ENCODE measurements at regions not wholly inside any gene's neighbourhood (a gene's known extent, or its start where the extent isn't known, plus 50 kb on each side); places are given as distances from the start of the nearest gene placed in this dataset.

DNA sequence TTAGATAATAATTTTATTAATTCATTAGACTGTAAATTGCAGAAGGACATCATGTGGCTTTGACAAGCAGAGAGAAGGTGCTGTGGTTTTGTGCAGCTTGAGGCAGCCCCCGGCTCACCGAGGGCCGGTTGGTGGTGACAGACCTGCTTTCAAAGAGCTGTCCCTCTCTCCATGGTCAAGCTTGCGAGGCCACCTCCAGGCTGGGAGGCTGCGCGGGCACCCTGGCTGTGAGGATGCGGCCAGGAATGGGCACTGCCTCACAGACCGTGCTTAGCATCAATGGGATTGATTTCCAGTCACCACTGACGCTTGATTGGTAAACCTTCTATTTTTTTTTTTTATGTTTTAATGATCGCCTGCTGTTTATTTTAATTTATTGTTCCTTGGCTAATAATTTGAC is 690.9 kb downstream of the GALR1 start:
- no peak for DNase-seq

DNA sequence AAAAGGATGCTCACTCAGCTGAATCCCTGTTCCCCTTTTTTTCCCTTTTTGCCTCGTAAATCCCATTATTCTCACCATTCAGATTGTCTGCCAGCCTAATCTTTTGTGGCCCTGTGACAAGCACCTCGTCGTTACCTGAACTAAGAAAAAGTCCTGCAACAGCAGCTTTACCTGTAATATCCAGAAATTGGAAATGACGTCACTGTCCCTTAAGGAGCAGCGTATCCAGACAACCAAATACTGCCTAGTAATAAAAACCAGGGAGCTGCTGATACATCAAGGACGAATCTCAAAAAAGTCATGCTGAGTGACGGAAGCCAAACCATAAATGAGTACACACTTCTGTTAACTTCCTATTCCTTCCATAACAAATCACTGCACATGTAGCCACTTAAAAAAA is 694.9 kb downstream of the GALR1 start:
- DNase-seq, result no peak

DNA sequence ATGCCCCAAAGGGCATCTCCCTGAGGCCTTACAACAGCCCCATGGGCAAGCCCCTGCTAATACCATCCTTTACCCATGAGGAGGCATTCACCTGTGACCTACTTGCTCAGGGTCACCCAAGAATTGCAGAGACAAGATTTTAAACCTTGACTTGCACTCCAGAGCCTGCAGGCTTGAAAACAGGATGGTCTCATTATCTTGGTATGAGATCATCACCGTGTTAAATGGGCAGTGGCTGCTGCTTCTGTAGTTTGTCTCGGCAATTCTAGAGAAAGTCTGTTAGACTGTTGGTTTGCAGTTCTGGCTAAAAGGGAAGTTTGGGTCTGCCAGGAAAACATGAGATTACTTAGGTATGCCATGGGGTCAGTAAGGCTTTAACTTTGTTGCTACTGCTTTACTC is 698.9 kb downstream of the GALR1 start:
- no peak for DNase-seq

DNA sequence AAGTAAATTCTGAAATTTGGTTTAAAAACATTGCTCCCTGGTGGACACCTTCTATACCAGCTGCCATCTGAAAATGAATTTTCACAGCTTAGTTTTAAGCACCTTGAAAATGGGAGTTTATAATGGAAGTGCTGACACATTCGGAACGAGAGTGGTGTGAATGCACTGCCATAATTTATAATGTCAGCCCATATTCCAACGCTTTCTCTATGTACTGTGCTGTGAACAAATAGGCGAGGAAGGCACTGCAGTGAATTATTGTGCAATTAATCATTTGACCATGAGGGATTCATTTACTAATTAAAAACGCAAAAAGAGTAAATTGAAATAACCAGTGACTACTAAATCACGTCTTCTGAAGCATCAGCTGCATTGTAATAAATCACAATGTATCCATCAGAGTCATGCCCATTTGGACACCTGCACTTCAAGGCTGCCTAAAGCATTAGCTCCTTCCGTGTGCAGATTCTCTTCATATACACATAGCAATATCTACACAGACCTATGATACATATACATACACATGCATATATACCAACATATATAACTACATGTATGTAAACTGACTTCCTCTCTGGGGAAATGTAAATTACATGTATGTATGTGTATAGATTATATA is 699.8 kb downstream of the GALR1 start:
- DNase-seq, result no peak

DNA sequence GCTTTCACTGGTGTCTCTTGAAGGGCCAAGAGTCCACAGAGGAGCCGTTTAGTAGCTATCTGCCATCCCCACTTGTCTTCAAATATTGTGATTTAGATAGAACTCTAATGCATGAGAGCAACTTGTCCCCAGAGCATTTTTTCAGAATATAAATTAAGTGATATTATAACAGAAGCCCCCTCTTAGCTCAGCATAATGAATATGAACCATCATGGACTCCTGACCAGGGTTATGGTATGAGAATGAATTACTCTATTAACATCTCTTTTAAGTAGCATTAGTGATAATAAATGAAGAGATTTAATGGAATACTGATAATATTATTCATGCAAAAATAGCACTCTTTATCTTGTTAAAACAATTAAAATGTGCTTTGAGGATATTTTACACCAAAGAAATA is 709.6 kb downstream of the GALR1 start:
- DNase-seq, result no peak

DNA sequence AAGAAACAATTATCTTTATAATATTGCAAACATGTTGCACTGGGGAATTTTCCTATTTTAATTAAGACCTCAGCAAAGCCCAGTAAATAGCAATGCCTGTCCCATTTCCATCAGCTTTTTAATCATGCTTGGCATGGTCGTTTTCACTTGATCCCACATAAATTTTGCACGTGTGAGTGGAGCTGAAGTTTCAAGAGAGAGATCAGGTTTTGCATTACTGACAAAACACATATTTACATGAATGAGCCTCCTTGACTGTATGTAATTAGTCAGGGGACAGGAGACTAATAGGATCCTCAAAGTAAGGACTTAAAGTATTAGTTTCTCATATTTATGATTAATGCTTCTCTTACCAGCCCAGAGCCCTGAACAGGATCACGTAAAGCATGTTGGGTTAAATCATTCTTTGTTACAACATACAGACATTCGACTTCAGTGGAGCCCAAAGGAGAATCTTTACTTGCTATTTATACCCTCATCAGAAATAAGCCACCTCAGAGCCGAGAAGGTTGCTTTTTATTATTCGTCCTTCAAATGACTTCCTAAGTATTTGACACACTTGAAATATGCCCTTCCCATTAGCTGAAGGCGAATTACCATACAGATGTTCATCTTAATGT is 711.3 kb downstream of the GALR1 start:
- no peak for DNase-seq

DNA sequence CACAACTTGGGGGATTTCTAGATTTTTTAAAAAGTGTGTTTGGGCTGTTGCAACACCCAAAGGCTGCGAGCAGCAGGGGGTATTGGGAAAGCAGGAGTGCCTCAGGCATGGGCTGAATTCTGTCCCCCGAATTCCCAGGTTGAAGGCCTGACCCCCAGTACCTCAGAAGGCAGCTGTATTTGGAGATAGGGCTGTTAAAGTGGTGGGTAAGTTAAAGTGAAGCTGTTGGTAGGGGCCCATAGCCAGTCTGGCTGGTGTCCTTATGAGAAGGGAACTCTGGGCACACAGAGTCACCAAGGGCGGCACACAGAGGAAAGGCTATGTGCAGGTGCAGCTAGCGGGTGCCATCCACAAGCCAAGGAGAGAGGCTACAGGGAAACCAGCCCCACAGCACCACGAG is 717.4 kb downstream of the GALR1 start:
- no peak for DNase-seq

DNA sequence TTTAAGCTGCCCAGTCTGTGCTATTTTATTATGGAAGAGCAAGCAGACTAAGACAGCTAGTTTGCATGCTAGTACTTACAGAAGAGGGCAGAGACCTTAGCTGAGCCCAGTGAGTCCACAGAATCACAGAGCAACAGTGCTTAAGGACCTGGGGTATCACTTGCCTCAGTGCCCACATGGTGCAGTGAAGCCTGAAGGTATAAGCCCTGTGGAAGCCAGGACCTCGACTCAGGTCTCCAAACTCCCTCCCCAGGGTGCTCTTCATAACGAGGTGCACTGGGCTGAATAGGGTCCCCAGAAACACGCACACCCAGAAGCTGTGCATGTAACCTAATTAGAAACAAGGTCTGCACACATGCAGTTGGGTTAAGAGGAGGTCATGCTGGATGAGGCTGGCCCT is 718.1 kb downstream of the GALR1 start:
- DNase-seq, result no peak

DNA sequence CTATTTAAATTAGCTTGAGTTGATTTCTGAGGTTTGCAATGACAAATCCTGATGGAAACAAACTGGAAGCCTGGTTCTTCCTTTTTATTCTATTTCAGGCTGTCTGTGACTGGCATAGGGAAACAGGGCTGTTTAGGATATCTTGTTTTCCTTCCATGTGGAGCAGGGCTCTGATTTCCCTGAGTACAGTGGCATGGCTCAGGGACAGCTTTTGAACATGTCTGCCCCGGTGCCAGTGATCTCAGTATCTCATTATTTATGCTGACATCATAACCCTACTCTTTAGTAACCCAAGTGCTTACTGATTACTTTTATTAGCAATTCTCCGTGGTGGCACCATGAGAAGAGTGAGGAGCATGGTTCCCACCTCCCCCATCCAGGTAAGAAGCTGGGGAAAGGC is 720.3 kb downstream of the GALR1 start:
- no peak for DNase-seq

DNA sequence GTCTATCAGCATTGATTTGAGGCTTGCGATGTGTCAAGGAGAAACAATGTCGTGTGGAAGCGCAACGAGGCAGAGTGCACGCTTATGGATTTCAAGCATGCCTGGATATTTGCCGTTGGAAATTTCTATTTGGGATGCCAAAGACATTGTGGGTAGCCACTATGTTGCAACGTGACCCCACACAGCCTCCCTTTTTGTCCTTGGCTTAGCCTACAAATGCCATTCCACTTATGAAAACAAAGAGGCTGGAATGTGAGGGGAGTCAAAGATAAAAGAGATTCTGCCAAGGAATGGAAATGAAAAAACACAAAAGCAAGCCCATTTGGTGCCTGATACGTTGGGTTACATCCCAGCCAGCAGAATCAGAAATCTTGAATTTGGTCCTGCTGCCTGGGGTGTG is 721.2 kb downstream of the GALR1 start:
- no peak for DNase-seq

DNA sequence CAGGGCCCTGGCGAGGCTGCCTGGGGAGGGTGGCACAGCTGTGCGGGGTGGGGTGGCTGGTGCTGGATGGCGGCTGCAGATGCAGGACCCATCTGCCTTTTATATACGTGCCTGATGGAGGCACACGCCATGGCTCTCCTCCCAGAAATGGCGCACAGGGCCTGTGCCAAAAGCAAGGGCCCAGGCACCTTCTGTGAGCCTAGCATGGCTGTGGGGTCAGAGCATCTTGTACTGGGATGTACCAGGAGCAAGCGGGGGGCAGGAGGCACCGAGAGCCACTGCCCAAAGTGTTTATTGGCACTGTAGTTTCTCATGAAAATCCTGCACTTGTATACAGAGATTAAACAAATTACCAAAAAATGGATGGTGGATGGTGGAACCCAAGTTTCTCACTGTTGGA is 724.1 kb downstream of the GALR1 start:
- DNase-seq, result no peak

DNA sequence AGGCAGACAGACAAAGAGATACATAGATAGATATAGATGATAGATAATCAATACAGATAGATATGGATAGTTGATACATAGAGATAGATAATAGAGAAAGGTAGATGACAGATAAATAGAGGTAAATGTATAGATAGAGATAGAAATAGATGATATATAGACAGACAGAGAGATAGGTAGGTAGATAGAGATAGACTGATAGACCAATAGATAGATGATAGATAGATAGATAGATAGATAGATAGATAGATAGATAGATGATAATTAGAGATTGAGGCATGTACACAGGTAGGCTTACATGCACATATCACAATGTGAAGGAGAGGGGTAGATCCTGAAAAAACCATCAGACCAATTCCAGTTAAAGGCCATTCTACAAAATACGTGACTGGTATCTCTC is 724.7 kb downstream of the GALR1 start:
- DNase-seq, result no peak

DNA sequence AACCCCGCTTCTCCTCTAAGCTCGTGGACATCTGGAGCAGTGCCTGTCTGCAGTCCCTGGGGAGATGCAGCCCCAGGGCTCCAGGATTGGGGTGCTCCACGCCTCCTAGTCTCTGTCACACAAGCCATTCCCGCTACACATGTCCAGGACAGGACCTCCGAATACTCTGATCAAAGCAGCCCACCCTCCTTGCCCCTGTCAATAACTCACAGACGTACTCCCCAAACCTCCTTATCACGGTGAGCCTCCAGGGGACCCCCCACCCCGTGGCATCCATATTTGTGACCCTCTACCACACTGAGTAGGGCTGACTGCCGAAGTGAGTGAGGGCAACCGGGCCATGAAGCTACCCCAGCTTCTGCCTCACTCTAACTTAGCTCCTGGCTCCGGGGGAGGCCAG is 727.7 kb downstream of the GALR1 start:
- no peak for DNase-seq

DNA sequence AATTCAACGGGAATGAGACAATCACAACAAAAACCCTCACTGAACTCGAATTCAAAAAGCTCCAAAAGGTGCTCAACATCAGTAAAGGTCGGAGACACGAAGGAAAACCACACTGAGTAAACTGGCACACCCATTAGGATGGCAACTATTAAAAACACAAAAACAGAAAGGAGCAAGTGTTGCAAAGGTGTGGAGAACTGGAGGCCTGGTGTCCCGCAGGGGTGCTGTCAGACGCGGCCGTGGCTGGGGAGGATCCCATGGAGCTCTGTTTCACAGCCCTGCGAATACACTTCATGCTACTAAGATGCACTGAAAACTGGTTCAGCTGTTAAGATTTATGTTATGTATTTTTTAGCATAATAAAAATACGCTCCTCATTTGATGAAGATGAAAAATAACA is 730.6 kb downstream of the GALR1 start:
- DNase-seq, result no peak

DNA sequence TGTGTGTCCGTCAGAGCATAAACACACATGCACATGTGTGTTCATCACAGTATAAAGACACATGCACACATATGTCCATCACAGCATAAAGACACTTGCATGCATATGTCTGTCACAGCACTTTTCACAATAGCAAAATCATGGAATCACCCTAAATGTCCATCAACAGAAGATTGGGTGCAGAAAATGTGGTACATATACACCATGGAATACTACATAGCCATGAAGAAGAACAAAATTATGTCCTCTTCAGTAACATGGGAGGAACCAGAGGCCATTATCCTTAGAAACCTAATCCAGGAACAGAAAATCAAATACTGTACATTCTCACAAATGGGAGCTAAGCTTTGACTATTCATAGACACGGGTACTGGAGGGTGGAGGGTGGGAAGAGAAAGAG is 732.2 kb downstream of the GALR1 start:
- no peak for DNase-seq

DNA sequence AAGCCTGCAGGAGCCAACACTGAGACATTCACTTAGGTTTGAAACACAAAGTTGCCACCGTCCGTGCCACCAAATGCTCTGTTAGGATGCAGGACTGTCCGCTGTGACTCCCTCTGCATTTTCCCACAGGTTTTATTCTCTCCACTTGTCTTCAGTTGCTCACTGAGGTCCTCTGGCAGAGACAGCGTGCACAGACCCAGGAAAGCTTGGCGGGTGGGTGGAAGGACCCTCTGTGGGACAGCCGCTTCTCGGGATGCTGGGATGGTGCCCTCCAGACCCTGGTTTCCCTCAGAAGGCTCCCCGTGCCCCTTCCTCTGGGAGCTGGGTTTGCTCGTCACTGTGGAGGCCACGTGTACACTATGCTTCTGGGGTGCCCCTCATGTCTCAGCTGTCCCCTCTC is 733.6 kb downstream of the GALR1 start:
- DNase-seq, result no peak

DNA sequence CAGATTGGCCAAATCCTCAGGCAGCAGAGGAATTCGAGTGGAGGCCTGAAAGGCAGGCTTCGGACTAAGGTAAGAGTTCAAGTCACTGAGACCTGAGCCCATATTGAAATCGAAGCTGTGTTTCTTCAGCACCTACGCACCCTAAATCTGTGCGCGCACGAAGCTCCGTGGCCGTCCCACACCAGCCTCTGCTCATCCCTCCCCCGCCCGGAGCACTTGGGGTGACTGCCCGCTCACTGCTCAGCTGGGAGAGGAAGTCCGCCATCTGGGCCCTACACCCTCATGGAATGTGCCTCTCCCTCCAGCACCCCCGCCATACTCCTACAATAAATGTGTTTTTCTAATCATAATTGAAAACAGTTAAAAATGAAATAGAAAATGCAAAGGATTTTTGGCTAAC is 734.5 kb downstream of the GALR1 start:
- no peak for DNase-seq

DNA sequence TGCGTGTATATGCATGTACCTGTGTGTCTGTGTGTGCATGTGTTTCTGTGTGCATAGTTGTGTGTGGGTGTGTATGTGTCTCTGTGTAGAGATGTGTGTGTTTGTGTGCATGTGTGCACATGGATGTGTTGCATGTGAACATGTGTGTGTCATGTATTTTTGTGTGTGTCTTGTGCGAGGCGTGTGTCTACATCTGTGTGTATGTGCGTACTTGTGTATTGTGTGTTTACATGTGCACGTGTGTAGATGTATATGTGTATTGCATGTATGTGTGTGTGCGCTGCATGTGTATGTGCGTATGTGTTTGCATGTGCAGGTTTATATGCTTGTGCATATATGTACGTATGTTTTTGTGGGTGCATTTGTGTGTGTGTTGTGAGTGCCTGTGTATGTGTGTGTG is 735.2 kb downstream of the GALR1 start:
- DNase-seq, result no peak

DNA sequence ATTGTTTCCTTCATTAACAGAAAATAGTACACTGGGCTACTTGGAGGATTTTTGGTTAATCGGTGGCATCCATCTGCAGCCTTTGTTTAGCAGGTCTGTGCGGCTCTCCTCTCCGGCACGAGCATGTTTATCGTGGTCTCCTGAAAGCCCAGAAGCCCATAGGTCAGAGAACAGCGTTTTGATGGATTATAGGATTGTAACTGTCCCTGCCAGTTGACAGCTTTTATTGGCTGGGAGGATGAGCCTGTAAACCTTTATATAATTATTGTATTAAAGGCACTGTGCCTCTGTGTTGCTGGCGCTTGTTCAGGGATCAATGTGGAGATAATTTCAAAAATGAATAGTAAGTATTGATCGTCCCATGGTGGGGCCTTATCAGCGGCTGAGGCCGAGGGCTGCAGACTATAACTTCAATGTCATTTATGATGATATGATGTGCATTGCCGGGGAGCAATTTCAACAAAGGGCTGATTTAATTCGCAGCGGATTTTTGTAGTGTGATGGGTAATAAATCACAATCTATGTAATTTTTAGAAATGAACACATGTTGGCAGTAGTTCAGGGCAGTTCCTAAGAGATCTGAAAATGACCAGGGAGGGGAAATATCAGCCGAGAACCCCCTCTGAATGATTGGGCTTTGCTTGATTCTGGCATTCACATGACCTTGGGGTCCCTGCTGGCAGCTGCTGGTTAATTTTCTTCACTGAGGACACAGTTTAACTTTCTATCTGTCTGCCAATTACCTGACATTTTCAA is 736.1 kb downstream of the GALR1 start:
- DNase-seq, result no peak

DNA sequence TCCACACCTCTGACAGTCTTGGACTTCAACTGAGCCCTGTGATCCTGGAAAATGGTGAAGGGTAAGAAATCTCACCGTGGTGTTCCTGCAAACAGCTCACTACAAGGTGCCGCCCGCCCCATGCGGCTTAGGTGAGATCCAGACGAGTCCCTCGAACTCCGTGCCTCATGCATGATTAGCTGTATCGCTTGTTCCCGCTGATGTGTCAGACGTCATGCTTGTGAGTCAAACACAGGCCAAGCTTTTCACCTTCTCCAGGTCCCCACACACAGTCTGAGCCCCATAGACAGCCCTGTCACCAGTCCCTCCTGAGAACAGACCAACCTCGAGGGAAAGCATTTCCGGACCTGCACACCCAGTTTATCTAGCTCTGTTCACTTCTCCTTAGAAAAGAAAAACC is 740.5 kb downstream of the GALR1 start:
- no peak for DNase-seq

DNA sequence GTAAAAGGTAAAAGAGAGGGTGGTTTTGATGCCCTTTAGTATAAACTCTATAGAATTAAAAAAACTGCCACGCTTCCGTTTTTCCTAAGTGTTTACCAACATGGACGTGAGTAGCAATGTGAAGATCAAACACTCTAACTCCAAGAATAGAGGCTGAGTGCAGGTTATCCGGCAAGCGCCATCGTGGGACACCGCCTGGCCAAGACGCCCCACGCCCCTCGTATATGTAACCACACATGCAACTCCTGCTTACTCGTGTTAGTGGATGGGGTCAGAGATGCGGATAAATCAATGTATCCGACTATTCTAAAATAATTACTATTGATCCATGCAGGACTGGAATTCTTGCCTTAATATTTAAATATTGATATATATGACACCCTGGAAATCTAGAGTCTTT is 741.3 kb downstream of the GALR1 start:
- DNase-seq, result no peak

DNA sequence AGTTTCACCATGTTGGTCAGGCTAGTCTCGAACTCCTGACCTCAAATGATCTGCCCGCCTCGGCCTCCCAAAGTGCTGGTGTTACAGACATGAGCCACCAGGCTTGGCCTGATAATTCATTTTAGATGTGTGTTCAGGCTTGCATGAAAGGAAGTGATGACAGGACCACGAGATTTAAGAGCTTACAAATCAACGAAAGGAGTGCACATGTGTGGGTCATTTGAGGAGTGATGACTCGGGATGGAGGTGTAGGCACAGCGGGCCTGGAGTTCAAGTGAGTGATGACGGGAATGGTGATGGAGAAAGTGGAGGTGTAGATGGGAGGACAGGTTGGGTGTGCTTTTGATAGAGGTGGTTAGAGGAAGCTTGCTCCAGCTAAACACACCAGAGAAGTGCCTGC is 742.4 kb downstream of the GALR1 start:
- no peak for DNase-seq

DNA sequence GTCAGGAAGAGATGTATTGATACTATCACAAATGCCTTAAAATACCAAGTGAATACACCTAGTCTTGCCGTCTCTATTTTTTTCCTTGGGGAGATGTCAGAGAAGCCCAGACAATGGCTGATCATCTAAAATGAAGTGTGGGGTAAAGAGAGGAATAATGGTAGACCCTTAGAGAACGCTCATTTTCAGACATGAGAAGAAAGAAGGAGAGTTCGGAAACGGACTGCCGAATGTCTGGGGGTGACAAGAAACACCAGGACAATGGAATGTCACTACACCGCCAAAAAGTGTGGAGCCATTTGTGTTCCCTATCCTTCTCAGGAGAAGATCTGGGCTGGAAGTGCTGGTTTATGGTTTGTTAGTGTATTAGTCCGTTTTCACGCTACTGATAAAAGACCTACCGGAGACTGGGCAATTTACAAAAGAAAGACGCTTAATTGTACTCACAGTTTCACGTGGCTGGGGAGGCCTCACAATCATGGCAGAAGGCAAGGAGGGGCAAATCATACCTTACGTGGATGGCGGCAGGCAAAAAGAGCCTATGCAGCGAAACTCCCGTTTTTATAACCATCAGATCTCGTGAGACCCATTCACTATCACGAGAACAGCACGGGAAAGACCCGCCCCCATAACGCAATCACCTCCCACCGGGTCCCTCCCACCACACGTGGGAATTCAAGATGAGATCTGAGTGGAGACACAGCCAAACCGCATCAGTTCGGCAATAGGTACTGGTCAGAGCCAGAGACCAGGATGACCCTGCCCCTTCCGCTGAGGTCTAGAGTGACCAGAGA is 743.7 kb downstream of the GALR1 start:
- no peak for DNase-seq

DNA sequence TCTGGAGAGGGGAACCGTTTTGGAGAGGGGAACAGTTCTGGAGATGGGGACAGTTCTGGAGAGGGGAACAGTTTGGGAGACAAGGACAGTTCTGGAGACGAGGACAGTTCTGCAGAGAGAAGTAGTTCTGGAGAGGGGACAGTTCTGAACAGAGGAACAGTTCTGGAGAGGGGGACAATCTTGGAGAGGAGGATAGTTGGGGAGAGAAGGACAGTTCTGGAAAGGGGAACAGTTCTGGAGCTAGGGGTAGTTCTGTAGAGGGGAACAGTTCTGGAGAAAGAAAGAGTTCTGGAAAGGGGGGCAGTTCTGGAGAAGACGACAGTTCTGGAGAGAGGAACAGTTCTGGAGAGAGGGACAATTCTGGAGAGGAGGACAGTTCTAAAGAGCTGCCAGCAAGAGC is 745.9 kb downstream of the GALR1 start:
- DNase-seq, result no peak
